Parathyroid adenoma (tissue), 2 donors: ENCODE measurements at regions not wholly inside any gene's neighbourhood (a gene's known extent, or its start where the extent isn't known, plus 50 kb on each side); places are given as distances from the start of the nearest gene placed in this dataset.

Experiments
- H2AFZ ChIP-seq: fragments of 300-600 bp; sonication (generic); one replicate; pipeline ENCODE4 v1.7.0; 2017; ENCODE audit warnings: antibody characterized with exemption, mild to moderate bottlenecking
- H3K27ac ChIP-seq: fragments of 300-600 bp; sonication (generic); one replicate; pipeline ENCODE4 v1.7.0; 2017
- H3K27me3 ChIP-seq: fragments of 300-600 bp; sonication (generic); one replicate; pipeline ENCODE4 v1.7.0; 2017; ENCODE audit warnings: low read length; ENCODE audit not compliant: control insufficient read depth, insufficient read depth
- H3K36me3 ChIP-seq: fragments of 300-600 bp; sonication (generic); one replicate; pipeline ENCODE4 v1.7.0; 2017; ENCODE audit warnings: low read length; ENCODE audit not compliant: control insufficient read depth, insufficient read depth
- H3K4me1 ChIP-seq: fragments of 300-600 bp; sonication (generic); one replicate; pipeline ENCODE4 v1.7.0; 2017; ENCODE audit warnings: control low read depth
- H3K4me2 ChIP-seq: fragments of 300-600 bp; sonication (generic); one replicate; pipeline ENCODE4 v1.7.0; 2017; ENCODE audit warnings: low read length
- H3K4me3 ChIP-seq: fragments of 300-600 bp; sonication (generic); one replicate; pipeline ENCODE4 v1.7.0; 2017; ENCODE audit warnings: low read depth, low read length
- H3K79me2 ChIP-seq: fragments of 300-600 bp; sonication (generic); one replicate; pipeline ENCODE4 v1.7.0; 2017; ENCODE audit warnings: control low read depth
- H3K9ac ChIP-seq: fragments of 300-600 bp; sonication (generic); one replicate; pipeline ENCODE4 v1.7.0; 2017; ENCODE audit warnings: mild to moderate bottlenecking
- H3K9me3 ChIP-seq: fragments of 300-600 bp; sonication (generic); one replicate; pipeline ENCODE4 v1.7.0; 2017; ENCODE audit warnings: low read length; ENCODE audit not compliant: control insufficient read depth
- CTCF ChIP-seq: fragments of 300-600 bp; sonication (generic); IDR thresholded peaks from one replicate; pipeline ENCODE4 v1.7.0; 2017; ENCODE audit warnings: antibody characterized with exemption, mild to moderate bottlenecking
- donor health status: primary hyperparathyroidism.

- Histone ChIP-seq H3K9ac (no peak overlapping the region), H3K4me2 (no peak overlapping the region), H3K79me2 (no peaks in the 10 kb centered on the region), H3K9me3 (no peaks in the 10 kb centered on the region), H2AFZ (no peak overlapping the region), H3K4me1 (no peaks in the 10 kb centered on the region), H3K27ac (no peak overlapping the region), H3K27me3 (no peaks in the 10 kb centered on the region), H3K36me3 (no peaks in the 10 kb centered on the region), H3K4me3 (no peak overlapping the region)
- TF ChIP-seq CTCF, result no peak
These were observed 249.1 kb upstream of the PTBP2 start for GRCh38 chr1:96472471-96472870.

- no peaks in the 10 kb centered on the region for H3K9me3 ChIP-seq
- no peak overlapping the region for H3K9ac ChIP-seq
- no peak overlapping the region for H3K4me3 ChIP-seq
- H3K4me1 ChIP-seq, result no peaks in the 10 kb centered on the region
- no peaks in the 10 kb centered on the region for H3K79me2 ChIP-seq
- H2AFZ ChIP-seq, result no peak overlapping the region
- no peak for TF ChIP-seq CTCF
- no peak overlapping the region for H3K4me2 ChIP-seq
- no peaks in the 10 kb centered on the region for H3K36me3 ChIP-seq
- H3K27me3 ChIP-seq, result no peaks in the 10 kb centered on the region
- no peak overlapping the region for H3K27ac ChIP-seq
These were observed 247.7 kb upstream of the PTBP2 start for GRCh38 chr1:96473791-96474434.

- Histone ChIP-seq H3K27ac (no peak overlapping the region), H2AFZ (no peak overlapping the region), H3K4me1 (no peaks in the 10 kb centered on the region), H3K79me2 (no peaks in the 10 kb centered on the region), H3K36me3 (no peaks in the 10 kb centered on the region), H3K4me2 (no peak overlapping the region), H3K9ac (no peak overlapping the region), H3K4me3 (no peak overlapping the region), H3K27me3 (no peaks in the 10 kb centered on the region), H3K9me3 (no peaks in the 10 kb centered on the region)
- no peak for TF ChIP-seq CTCF
These were observed 246.4 kb upstream of the PTBP2 start for GRCh38 chr1:96474985-96475743.

- Histone ChIP-seq H3K4me1 (no peaks in the 10 kb centered on the region), H3K4me3 (no peak overlapping the region), H2AFZ (no peak overlapping the region), H3K27me3 (no peaks in the 10 kb centered on the region), H3K9ac (no peak overlapping the region), H3K36me3 (no peaks in the 10 kb centered on the region), H3K27ac (no peak overlapping the region), H3K9me3 (no peaks in the 10 kb centered on the region), H3K4me2 (no peak overlapping the region), H3K79me2 (no peaks in the 10 kb centered on the region)
- no peak for TF ChIP-seq CTCF
These were observed 245.7 kb upstream of the PTBP2 start for GRCh38 chr1:96475903-96476302.
